ENCODE measurements at regions not wholly inside any gene's neighbourhood (a gene's known extent, or its start where the extent isn't known, plus 50 kb on each side); places are given as distances from the start of the nearest gene placed in this dataset.

- TF ChIP-seq TSHZ1 (tag by site-specific recombination; IDR thresholded peaks at IDR 0.05; ENCODE audit: borderline replicate concordance): no peak
- TF ChIP-seq ZNF768 (tag by site-specific recombination; IDR thresholded peaks at IDR 0.05): no peak
- TF ChIP-seq ZBTB20 (tag by site-specific recombination; IDR thresholded peaks at IDR 0.05): no peak
- no peak for TF ChIP-seq ZNF37A (tag by site-specific recombination; IDR thresholded peaks at IDR 0.05)
- TF ChIP-seq ZNF302 (tag by site-specific recombination; IDR thresholded peaks at IDR 0.05; ENCODE audit: low read depth): no peak
- no peak for TF ChIP-seq ZNF585B (tag by site-specific recombination; IDR thresholded peaks at IDR 0.05)
Observed at GRCh38 chr12:61188801-61189595, 1071.2 kb upstream of the USP15 start (continued).

GRCh38 chr12:61213646-61214045 is 1046.6 kb upstream of the USP15 start:
- ChIA-PET CTCF (interaction anchor here (0.7 kb wide), 2 partner anchors 202 to 1806 kb away, joined by 3 read pairs; no protein-coding TSS in a partner anchor), POLR2A (no interaction called here)
- no peaks in the 10 kb centered on the region for H3K4me1 ChIP-seq (ENCODE audit: control insufficient read depth, insufficient read depth, low read length)
- no peak for TF ChIP-seq SCRT1 (tag by site-specific recombination; IDR thresholded peaks at IDR 0.05; ENCODE audit: borderline replicate concordance)
- no peak for TF ChIP-seq ZNF239 (tag by site-specific recombination; IDR thresholded peaks at IDR 0.05)
- no peak for TF ChIP-seq HIC1 (tag by site-specific recombination; IDR thresholded peaks at IDR 0.05)
- no peak for TF ChIP-seq RBAK (tag by site-specific recombination; IDR thresholded peaks at IDR 0.05)
- no peak for TF ChIP-seq PBX3 (CRISPR knock-in tag; IDR thresholded peaks at IDR 0.05)
- TF ChIP-seq ZEB2 (tag by site-specific recombination; IDR thresholded peaks at IDR 0.05): no peak
- no peak for TF ChIP-seq ZBTB44 (tag by site-specific recombination; IDR thresholded peaks at IDR 0.05)
- TF ChIP-seq MZF1 (tag by site-specific recombination; IDR thresholded peaks at IDR 0.05; ENCODE audit: borderline replicate concordance): no peak
- no peak for TF ChIP-seq ZNF132 (tag by site-specific recombination; IDR thresholded peaks at IDR 0.05; ENCODE audit: borderline replicate concordance)
- TF ChIP-seq ZNF311 (tag by site-specific recombination; IDR thresholded peaks at IDR 0.05; ENCODE audit: borderline replicate concordance): no peak
- TF ChIP-seq BCL6B (tag by site-specific recombination; IDR thresholded peaks at IDR 0.05): no peak
- no peak for TF ChIP-seq ZNF292 (tag by site-specific recombination; IDR thresholded peaks at IDR 0.05; ENCODE audit: borderline replicate concordance, low read depth)
- TF ChIP-seq ZNF677 (tag by site-specific recombination; IDR thresholded peaks at IDR 0.05): no peak
- no peak for TF ChIP-seq ZNF580 (tag by site-specific recombination; IDR thresholded peaks at IDR 0.05)
- no peak for TF ChIP-seq ZFP41 (tag by site-specific recombination; IDR thresholded peaks at IDR 0.05; ENCODE audit: borderline replicate concordance)
- TF ChIP-seq TSHZ1 (tag by site-specific recombination; IDR thresholded peaks at IDR 0.05; ENCODE audit: borderline replicate concordance): no peak

More at GRCh38 chr12:61213646-61214045, 1046.6 kb upstream of the USP15 start:
- no peak overlapping the region for H3K4me3 ChIP-seq (ENCODE audit: low read depth, low read length)
- no peaks in the 10 kb centered on the region for H3K36me3 ChIP-seq (ENCODE audit: control insufficient read depth in 2 of 2, insufficient read depth in 1 of 2, low read length in 2 of 2)
- H3K9me3 ChIP-seq (ENCODE audit: control insufficient read depth, insufficient read depth, low read depth, low read length): no peaks in the 10 kb centered on the region
- H3K27ac ChIP-seq (ENCODE audit: extremely low read depth, low read depth, low read length): no peak overlapping the region

All from HEK293 (cell line).